HEK293 (cell line): ENCODE measurements at regions not wholly inside any gene's neighbourhood (a gene's known extent, or its start where the extent isn't known, plus 50 kb on each side); places are given as distances from the start of the nearest gene placed in this dataset.

ENCODE experiments used
- CTCF ChIA-PET: fragments of 350-600 bp; formaldehyde crosslinking; extraction: SDS; loops from one replicate; lab custom pipeline; 2021; ENCODE audit warnings: antibody characterized with exemption; lab: Yijun Ruan, JAX
- POLR2A ChIA-PET: fragments of 300-600 bp; formaldehyde crosslinking; extraction: SDS; loops from one replicate; lab custom pipeline; 2020; ENCODE audit warnings: antibody characterized with exemption, inconsistent platforms; lab: Yijun Ruan, JAX
- H3K27ac ChIP-seq: fragments of 200-500 bp; sonication (Bioruptor generic); 2 replicates; pipeline ENCODE4 v1.5.1; 2014; ENCODE audit warnings: low read depth, low read length, control low read depth, inconsistent platforms; ENCODE audit errors: extremely low read depth
- H3K36me3 ChIP-seq, 2 experiments: fragments of 200-500 bp in 1 of 2; sonication (Bioruptor generic) in 1 of 2; 1 replicate in 1 of 2; 2 replicates in 1 of 2; pipeline ENCODE4 v1.5.1; 2014 to 2017; ENCODE audit warnings: inconsistent platforms in 2 of 2, low read length in 2 of 2; ENCODE audit not compliant: control insufficient read depth in 2 of 2, insufficient read depth in 1 of 2
- H3K4me1 ChIP-seq: fragments of 200-500 bp; sonication (Bioruptor generic); 2 replicates; pipeline ENCODE4 v1.5.1; 2014; ENCODE audit warnings: mild to moderate bottlenecking, low read length, inconsistent platforms; ENCODE audit not compliant: control insufficient read depth, insufficient read depth
- H3K4me3 ChIP-seq: 2 replicates; pipeline ENCODE4 v1.5.1; 2011; ENCODE audit warnings: low read depth, mild to moderate bottlenecking, control low read depth, low read length, moderate library complexity
- H3K9me3 ChIP-seq: fragments of 200-500 bp; sonication (Bioruptor generic); 2 replicates; pipeline ENCODE4 v1.5.1; 2014; ENCODE audit warnings: low read depth, low read length, inconsistent platforms; ENCODE audit not compliant: control insufficient read depth, insufficient read depth
- BCL6B ChIP-seq: fragments of 450-650 bp; formaldehyde crosslinking; IDR thresholded peaks from 2 replicates; pipeline ENCODE4 v1.5.1; 2017; ENCODE audit warnings: missing biosample characterization, missing genetic modification characterization
- GLI2 ChIP-seq: fragments of 450-650 bp; formaldehyde crosslinking; IDR thresholded peaks from 2 replicates; pipeline ENCODE4; 2017; ENCODE audit warnings: missing biosample characterization, missing genetic modification characterization, low read depth, borderline replicate concordance
- HOXC10 ChIP-seq: sonication (generic); formaldehyde crosslinking; IDR thresholded peaks from 2 replicates; pipeline ENCODE4 v1.8.1; 2023; ENCODE audit warnings: mild to moderate bottlenecking, missing genetic modification reagents
- INSM2 ChIP-seq: fragments of 450-650 bp; formaldehyde crosslinking; IDR thresholded peaks from 2 replicates; pipeline ENCODE4 v1.5.1; 2016; ENCODE audit warnings: missing biosample characterization, missing genetic modification characterization
- PRDM1 ChIP-seq: fragments of 450-650 bp; formaldehyde crosslinking; IDR thresholded peaks from 2 replicates; pipeline ENCODE4; 2016; ENCODE audit warnings: missing biosample characterization, missing genetic modification characterization
- REST ChIP-seq: fragments of 450-650 bp; formaldehyde crosslinking; IDR thresholded peaks from 2 replicates; pipeline ENCODE4 v1.5.1; 2016; ENCODE audit warnings: missing biosample characterization, missing genetic modification characterization
- WT1 ChIP-seq: fragments of 450-650 bp; formaldehyde crosslinking; IDR thresholded peaks from 2 replicates; pipeline ENCODE4 v1.5.1; 2016; ENCODE audit warnings: missing biosample characterization, missing genetic modification characterization
- ZBTB1 ChIP-seq: fragments of 450-650 bp; formaldehyde crosslinking; IDR thresholded peaks from 2 replicates; pipeline ENCODE4 v1.5.1; 2016; ENCODE audit warnings: missing biosample characterization, missing genetic modification characterization
- ZNF121 ChIP-seq: fragments of 450-650 bp; formaldehyde crosslinking; IDR thresholded peaks from 2 replicates; pipeline ENCODE4 v1.5.1; 2016; ENCODE audit warnings: missing biosample characterization, missing genetic modification characterization
- ZNF146 ChIP-seq: fragments of 450-650 bp; formaldehyde crosslinking; IDR thresholded peaks from 2 replicates; pipeline ENCODE4 v1.5.1; 2016; ENCODE audit warnings: missing biosample characterization, missing genetic modification characterization
- ZNF155 ChIP-seq: fragments of 450-650 bp; formaldehyde crosslinking; IDR thresholded peaks from 2 replicates; pipeline ENCODE4 v1.5.1; 2016; ENCODE audit warnings: missing biosample characterization, missing genetic modification characterization
- ZNF19 ChIP-seq: fragments of 450-650 bp; formaldehyde crosslinking; IDR thresholded peaks from 2 replicates; pipeline ENCODE4; 2016; ENCODE audit warnings: missing biosample characterization, missing genetic modification characterization, low read depth
- ZNF423 ChIP-seq: fragments of 450-650 bp; formaldehyde crosslinking; IDR thresholded peaks from 2 replicates; pipeline ENCODE4 v1.5.1; 2016; ENCODE audit warnings: missing biosample characterization, missing genetic modification characterization
- ZNF433 ChIP-seq: fragments of 450-650 bp; formaldehyde crosslinking; IDR thresholded peaks from 2 replicates; pipeline ENCODE4 v1.5.1; 2016; ENCODE audit warnings: missing biosample characterization, missing genetic modification characterization, low read depth
- ZNF514 ChIP-seq: fragments of 450-650 bp; formaldehyde crosslinking; IDR thresholded peaks from 2 replicates; pipeline ENCODE4 v1.5.1; 2016; ENCODE audit warnings: missing biosample characterization, missing genetic modification characterization
- ZNF610 ChIP-seq: fragments of 450-650 bp; formaldehyde crosslinking; IDR thresholded peaks from 2 replicates; pipeline ENCODE4 v1.5.1; 2016; ENCODE audit warnings: missing biosample characterization, missing genetic modification characterization, borderline replicate concordance
- ZNF830 ChIP-seq: fragments of 450-650 bp; IDR thresholded peaks from 2 replicates; pipeline ENCODE4 v1.5.0; 2018; ENCODE audit warnings: missing biosample characterization, missing genetic modification characterization, low read depth, mild to moderate bottlenecking, moderate library complexity
- ZSCAN16 ChIP-seq: fragments of 450-650 bp; formaldehyde crosslinking; IDR thresholded peaks from 2 replicates; pipeline ENCODE4 v1.5.1; 2016; ENCODE audit warnings: missing biosample characterization, missing genetic modification characterization
- TF ChIP-seq, protein P1 (sequence below): fragments of 450-650 bp; formaldehyde crosslinking; IDR thresholded peaks from 2 replicates; pipeline ENCODE4 v1.5.1; 2016; ENCODE audit warnings: missing biosample characterization, missing genetic modification characterization

GRCh38 chr12:109656743-109657142 is 56.9 kb upstream of the FAM222A start:
- POLR2A ChIA-PET: no interaction called here
- CTCF ChIA-PET: no interaction called here
- H3K9me3 ChIP-seq: no peaks in the 10 kb centered on the region
- no peak overlapping the region for H3K27ac ChIP-seq
- TF ChIP-seq ZNF433 (tag by site-specific recombination): no peak
- TF ChIP-seq PRDM1 (tag by site-specific recombination): no peak
- no peak for TF ChIP-seq ZNF610
- no peak for TF ChIP-seq HOXC10 (CRISPR knock-in tag)
- H3K36me3 ChIP-seq: no peaks in the 10 kb centered on the region
- no peaks in the 10 kb centered on the region for H3K4me1 ChIP-seq
- no peak overlapping the region for H3K4me3 ChIP-seq

- ChIA-PET POLR2A (no interaction called here), CTCF (no interaction called here)
- H3K4me1 ChIP-seq: no peaks in the 10 kb centered on the region
Measured at GRCh38 chr12:109663795-109664194, 49.8 kb upstream of the FAM222A start.

More at GRCh38 chr12:109663795-109664194, 49.8 kb upstream of the FAM222A start:
- no peaks in the 10 kb centered on the region for H3K36me3 ChIP-seq
- no peaks in the 10 kb centered on the region for H3K9me3 ChIP-seq
- H3K27ac ChIP-seq: no peak overlapping the region
- TF ChIP-seq ZSCAN16 (no peak), ZNF830 (no peak), ZNF121 (no peak), INSM2 (tag by site-specific recombination) (no peak), WT1 (tag by site-specific recombination) (no peak), REST (tag by site-specific recombination) (no peak), ZNF146 (tag by site-specific recombination) (no peak), ZNF155 (tag by site-specific recombination) (no peak), ZBTB1 (tag by site-specific recombination) (no peak), BCL6B (tag by site-specific recombination) (no peak), ZNF19 (no peak), ZNF514 (no peak), GLI2 (tag by site-specific recombination) (no peak), ZNF423 (no peak)
- TF ChIP-seq, protein P1, sequence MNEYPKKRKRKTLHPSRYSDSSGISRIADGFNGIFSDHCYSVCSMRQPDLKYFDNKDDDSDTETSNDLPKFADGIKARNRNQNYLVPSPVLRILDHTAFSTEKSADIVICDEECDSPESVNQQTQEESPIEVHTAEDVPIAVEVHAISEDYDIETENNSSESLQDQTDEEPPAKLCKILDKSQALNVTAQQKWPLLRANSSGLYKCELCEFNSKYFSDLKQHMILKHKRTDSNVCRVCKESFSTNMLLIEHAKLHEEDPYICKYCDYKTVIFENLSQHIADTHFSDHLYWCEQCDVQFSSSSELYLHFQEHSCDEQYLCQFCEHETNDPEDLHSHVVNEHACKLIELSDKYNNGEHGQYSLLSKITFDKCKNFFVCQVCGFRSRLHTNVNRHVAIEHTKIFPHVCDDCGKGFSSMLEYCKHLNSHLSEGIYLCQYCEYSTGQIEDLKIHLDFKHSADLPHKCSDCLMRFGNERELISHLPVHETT (tag by site-specific recombination): no peak
- H3K4me3 ChIP-seq: no peak overlapping the region
